ENCODE measurements at regions not wholly inside any gene's neighbourhood (a gene's known extent, or its start where the extent isn't known, plus 50 kb on each side); places are given as distances from the start of the nearest gene placed in this dataset.
"Not testable (repeated sequence)": the region's sequence is repeated elsewhere in the genome, so short reads cannot be mapped to it uniquely, and the experiment has no call there.

GRCh38 chr12:8282181-8282580 lies 54.8 kb upstream of the FAM90A1 start:
- H3K36me3 ChIP-seq; H3K27me3 ChIP-seq; H3K9me3 ChIP-seq; H3K4me3 ChIP-seq (ENCODE audit: low read depth, low read length); DNase-seq; H3K4me1 ChIP-seq: not testable (repeated sequence)

- H3K4me3 ChIP-seq (ENCODE audit: low read depth, low read length); H3K36me3 ChIP-seq; DNase-seq; H3K4me1 ChIP-seq; H3K27me3 ChIP-seq; H3K9me3 ChIP-seq: not testable (repeated sequence)
Measured at GRCh38 chr12:8285681-8286080, 58.3 kb upstream of the FAM90A1 start.

- H3K27me3 ChIP-seq; H3K4me3 ChIP-seq (ENCODE audit: low read depth, low read length); DNase-seq; H3K36me3 ChIP-seq; H3K9me3 ChIP-seq; H3K4me1 ChIP-seq: not testable (repeated sequence)
Measured at GRCh38 chr12:8291764-8292163, 64.3 kb upstream of the FAM90A1 start.

GRCh38 chr12:8294662-8295061 lies 67.2 kb upstream of the FAM90A1 start:
- H3K27me3 ChIP-seq: not testable (repeated sequence)

GRCh38 chr12:8308611-8309010 lies 81.2 kb upstream of the FAM90A1 start:
- H3K4me1 ChIP-seq; H3K36me3 ChIP-seq; H3K9me3 ChIP-seq; H3K27me3 ChIP-seq; H3K4me3 ChIP-seq (ENCODE audit: low read depth, low read length); DNase-seq: not testable (repeated sequence)

More at GRCh38 chr12:8294662-8295061, 67.2 kb upstream of the FAM90A1 start:
- not testable (repeated sequence) for DNase-seq; H3K9me3 ChIP-seq; H3K4me1 ChIP-seq; H3K36me3 ChIP-seq; H3K4me3 ChIP-seq (ENCODE audit: low read depth, low read length)

GRCh38 chr12:8315997-8316396 lies 88.6 kb upstream of the FAM90A1 start:
- H3K4me3 ChIP-seq (ENCODE audit: low read depth, low read length); H3K36me3 ChIP-seq; H3K27me3 ChIP-seq; DNase-seq; H3K9me3 ChIP-seq; H3K4me1 ChIP-seq: not testable (repeated sequence)

- DNase-seq; H3K4me3 ChIP-seq (ENCODE audit: low read depth, low read length); H3K9me3 ChIP-seq; H3K27me3 ChIP-seq; H3K4me1 ChIP-seq; H3K36me3 ChIP-seq: not testable (repeated sequence)
Measured at GRCh38 chr12:8317675-8318074, 90.3 kb upstream of the FAM90A1 start.

- not testable (repeated sequence) for H3K4me3 ChIP-seq (ENCODE audit: low read depth, low read length); DNase-seq; H3K27me3 ChIP-seq; H3K4me1 ChIP-seq; H3K9me3 ChIP-seq; H3K36me3 ChIP-seq
Measured at GRCh38 chr12:8320251-8320730, 92.9 kb upstream of the FAM90A1 start.

- H3K36me3 ChIP-seq; H3K27me3 ChIP-seq; H3K4me1 ChIP-seq; DNase-seq; H3K9me3 ChIP-seq; H3K4me3 ChIP-seq (ENCODE audit: low read depth, low read length): not testable (repeated sequence)
Measured at GRCh38 chr12:8320791-8321370, 93.5 kb upstream of the FAM90A1 start.

- H3K36me3 ChIP-seq; H3K9me3 ChIP-seq; H3K27me3 ChIP-seq; H3K4me3 ChIP-seq (ENCODE audit: low read depth, low read length); DNase-seq; H3K4me1 ChIP-seq: not testable (repeated sequence)
Measured at GRCh38 chr12:8325145-8325839, 97.9 kb upstream of the FAM90A1 start.

- not testable (repeated sequence) for H3K4me3 ChIP-seq (ENCODE audit: low read depth, low read length); H3K4me1 ChIP-seq; DNase-seq; H3K9me3 ChIP-seq; H3K27me3 ChIP-seq; H3K36me3 ChIP-seq
Measured at GRCh38 chr12:8328835-8329234, 101.4 kb upstream of the FAM90A1 start.

GRCh38 chr12:8332373-8332772 lies 105.0 kb upstream of the FAM90A1 start:
- not testable (repeated sequence) for H3K4me1 ChIP-seq; H3K36me3 ChIP-seq; DNase-seq; H3K4me3 ChIP-seq (ENCODE audit: low read depth, low read length); H3K27me3 ChIP-seq; H3K9me3 ChIP-seq

- not testable (repeated sequence) for H3K36me3 ChIP-seq; H3K9me3 ChIP-seq; H3K4me3 ChIP-seq (ENCODE audit: low read depth, low read length); H3K4me1 ChIP-seq; H3K27me3 ChIP-seq; DNase-seq
Measured at GRCh38 chr12:8351073-8351472, 104.7 kb upstream of the CLEC6A start.

GRCh38 chr12:8354741-8355140 lies 101.0 kb upstream of the CLEC6A start:
- not testable (repeated sequence) for DNase-seq; H3K9me3 ChIP-seq; H3K27me3 ChIP-seq; H3K4me3 ChIP-seq (ENCODE audit: low read depth, low read length); H3K4me1 ChIP-seq; H3K36me3 ChIP-seq

GRCh38 chr12:8355531-8355930 lies 100.2 kb upstream of the CLEC6A start:
- not testable (repeated sequence) for H3K9me3 ChIP-seq; H3K27me3 ChIP-seq; H3K36me3 ChIP-seq; DNase-seq; H3K4me3 ChIP-seq (ENCODE audit: low read depth, low read length); H3K4me1 ChIP-seq

All from BE2C (cell line).